T-helper 2 cell treated with Interferon-gamma antibody and Interleukin-4, amounts not matched to agents 100 ng/mL and 5 ng/mL, for 36 hours (primary cell): ENCODE measurements at regions not wholly inside any gene's neighbourhood (a gene's known extent, or its start where the extent isn't known, plus 50 kb on each side); places are given as distances from the start of the nearest gene placed in this dataset.
"Not testable (repeated sequence)": the region's sequence is repeated elsewhere in the genome, so short reads cannot be mapped to it uniquely, and the experiment has no call there.

Experiments
- intact Hi-C: fragments of 100-400 bp; cut with micrococcal nuclease; formaldehyde crosslinking; loops from one replicate; pipeline ENCODE4 v1.15.1; 2023

- intact Hi-C loops: no loop called here
Measured at GRCh38 chr7:51824050-51824449, 507.4 kb upstream of the COBL start.

- intact Hi-C loops: no loop called here
Measured at GRCh38 chr7:51823437-51823836, 506.8 kb upstream of the COBL start.

GRCh38 chr7:51817694-51818225 is 501.2 kb upstream of the COBL start:
- intact Hi-C loops: no loop called here

DNA sequence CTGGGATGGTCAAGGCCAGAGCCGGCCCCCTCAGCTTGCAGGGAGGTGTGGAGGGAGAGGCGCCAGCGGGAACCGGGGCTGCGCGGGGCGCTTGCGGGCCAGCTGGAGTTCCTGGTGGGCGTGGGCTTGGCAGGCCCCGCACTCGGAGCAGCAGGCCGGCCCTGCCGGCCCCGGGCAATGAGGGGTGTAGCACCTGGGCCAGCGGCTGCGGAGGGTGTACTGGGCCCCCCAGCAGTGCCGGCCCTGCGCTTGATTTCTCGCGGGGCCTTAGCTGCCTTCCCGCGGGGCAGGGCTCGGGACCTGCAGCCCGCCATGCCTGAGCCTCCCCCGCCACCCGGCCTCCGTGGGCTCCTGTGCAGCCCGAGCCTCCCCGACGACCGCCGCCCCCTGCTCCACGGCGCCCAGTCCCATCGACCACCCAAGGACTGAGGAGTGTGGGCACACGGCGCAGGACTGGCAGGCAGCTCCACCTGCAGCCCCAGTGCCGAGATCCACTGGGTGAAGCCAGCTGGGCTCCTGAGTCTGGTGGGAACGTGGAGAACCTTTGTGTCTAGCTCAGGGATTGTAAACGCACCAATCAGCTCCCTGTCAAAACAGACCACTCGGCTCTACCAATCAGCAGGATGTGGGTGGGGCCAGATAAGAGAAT is 489.3 kb upstream of the COBL start:
- intact Hi-C loops: not testable (repeated sequence)

DNA sequence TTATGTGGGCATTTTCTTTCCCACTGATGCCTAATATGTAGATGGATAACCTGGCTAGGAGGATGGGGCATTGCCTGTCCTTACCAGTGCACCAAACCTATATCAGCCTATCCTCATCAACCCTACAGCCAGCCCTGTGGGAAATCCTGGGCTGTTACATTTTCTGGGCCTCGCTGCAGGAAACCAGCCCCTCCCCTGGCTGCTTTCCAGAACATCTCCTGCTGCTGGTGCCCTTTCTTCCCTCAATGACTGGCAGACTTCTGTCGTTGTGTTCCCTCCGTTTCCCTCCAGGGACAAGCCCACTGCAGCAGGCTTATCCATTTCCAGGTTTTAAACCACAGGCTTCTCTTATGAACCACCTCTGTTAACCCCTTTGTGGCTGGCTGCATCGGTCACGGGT is 486.1 kb upstream of the COBL start:
- intact Hi-C loops: no loop called here

DNA sequence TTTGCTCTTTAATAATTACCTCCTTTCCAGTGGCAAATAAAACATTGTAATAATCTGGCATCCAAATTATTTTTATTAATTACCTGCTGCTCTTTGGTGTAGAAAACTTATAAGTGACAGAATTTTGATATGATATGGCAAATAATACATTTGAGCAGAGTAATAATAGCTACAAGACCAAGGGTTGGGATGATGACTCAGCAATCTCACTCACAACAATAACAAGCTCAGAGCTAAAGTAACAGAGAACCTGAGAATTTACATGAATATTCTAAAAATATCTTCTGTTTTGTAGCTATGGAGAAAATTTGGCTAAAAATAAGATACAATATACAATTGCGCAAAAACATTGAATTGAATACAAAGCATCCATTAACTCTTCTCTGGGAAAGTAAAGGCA is 480.8 kb upstream of the COBL start:
- intact Hi-C loops: no loop called here

DNA sequence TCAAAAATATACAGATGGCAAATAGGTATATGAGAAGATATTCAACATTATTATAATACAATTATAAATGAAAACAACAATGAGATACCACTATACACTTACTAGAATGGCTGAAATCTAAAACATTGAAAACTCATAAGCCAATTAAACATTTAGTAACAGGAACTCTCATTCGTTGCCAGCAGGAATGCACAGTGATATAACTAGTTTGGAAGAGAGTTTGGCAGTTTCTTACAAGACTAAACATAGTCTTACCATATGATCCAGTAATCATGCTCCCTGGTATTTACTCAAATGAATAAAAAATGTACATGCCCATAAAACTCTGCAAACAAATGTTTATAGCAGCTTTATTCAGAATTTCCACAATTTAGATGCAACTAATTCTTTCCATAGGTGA is 476.2 kb upstream of the COBL start:
- intact Hi-C loops: no loop called here

DNA sequence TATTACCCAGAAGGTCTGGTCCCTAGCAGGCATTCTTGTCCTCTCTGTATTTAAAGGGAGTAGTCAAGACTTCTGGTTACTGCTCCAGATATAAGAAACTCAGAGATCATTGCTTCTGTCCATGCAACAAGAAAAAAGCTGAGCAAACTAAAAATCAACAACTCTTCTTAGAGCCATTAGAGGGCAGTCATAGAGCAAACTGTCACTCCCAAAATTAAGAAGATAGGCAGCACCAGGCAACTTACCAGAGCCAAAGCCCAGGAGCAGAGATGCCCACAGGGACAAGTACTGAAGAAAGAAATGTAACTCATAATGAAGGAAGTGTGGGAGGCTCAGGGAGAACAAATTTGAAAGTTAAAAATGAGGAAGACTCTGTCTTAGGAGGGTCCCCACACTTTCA is 472.9 kb upstream of the COBL start:
- intact Hi-C loops: no loop called here

GRCh38 chr7:51786284-51786683 is 469.7 kb upstream of the COBL start:
- intact Hi-C loops: no loop called here

- intact Hi-C loops: no loop called here
Measured at GRCh38 chr7:51785876-51786275, 469.3 kb upstream of the COBL start.

- intact Hi-C loops: no loop called here
Measured at GRCh38 chr7:51785171-51785570, 468.6 kb upstream of the COBL start.

DNA sequence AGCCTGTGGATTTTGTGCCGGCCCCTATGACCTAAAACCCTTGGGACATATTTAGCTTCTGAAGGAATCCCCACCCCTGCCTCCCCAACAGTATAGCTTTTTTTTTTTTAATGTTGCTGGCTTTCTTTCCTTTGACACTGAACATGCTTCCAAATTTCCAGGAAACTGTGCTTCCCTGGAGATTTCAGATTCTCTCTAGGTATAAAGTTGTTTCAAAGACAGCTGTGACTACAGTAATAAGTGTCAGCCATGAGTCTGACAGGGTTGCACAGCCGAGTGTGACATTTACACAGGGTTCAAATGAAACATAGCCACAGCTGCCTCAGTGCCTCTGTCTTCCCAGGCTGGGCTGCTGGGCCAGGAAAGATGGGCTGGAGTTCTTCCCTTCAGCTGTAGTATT is 466.6 kb upstream of the COBL start:
- intact Hi-C loops: no loop called here

GRCh38 chr7:51778121-51778520 is 461.5 kb upstream of the COBL start:
- intact Hi-C loops: no loop called here

- intact Hi-C loops: no loop called here
Measured at GRCh38 chr7:51774178-51774577, 457.6 kb upstream of the COBL start.

GRCh38 chr7:51772190-51772589 is 455.6 kb upstream of the COBL start:
- intact Hi-C loops: no loop called here

GRCh38 chr7:51764976-51765375 is 448.4 kb upstream of the COBL start:
- intact Hi-C loops: no loop called here

- intact Hi-C loops: no loop called here
Measured at GRCh38 chr7:51759985-51760384, 443.4 kb upstream of the COBL start.

GRCh38 chr7:51757960-51758359 is 441.4 kb upstream of the COBL start:
- intact Hi-C loops: no loop called here

- intact Hi-C loops: no loop called here
Measured at GRCh38 chr7:51732951-51733350, 416.3 kb upstream of the COBL start.

DNA sequence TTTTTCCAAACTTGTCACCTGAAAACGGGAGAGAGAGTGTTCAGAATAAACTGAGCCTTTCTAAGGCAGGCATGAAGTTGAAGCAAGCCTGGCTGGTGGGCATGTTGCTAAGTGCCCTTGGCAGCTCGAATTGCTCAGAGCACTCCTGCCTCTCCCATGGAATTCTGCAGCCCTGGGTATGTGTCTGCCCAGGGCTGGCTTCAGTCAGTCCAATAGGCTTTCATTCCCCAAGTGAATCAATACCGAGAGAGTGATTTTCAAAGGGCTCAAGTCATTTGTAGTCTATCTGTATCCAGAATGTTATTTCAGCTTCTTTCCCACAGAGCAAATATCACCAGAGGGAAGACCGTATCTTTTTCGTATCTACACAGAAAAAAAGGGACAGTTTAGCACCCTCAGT is 415.5 kb upstream of the COBL start:
- intact Hi-C loops: no loop called here

- intact Hi-C loops: no loop called here
Measured at GRCh38 chr7:51731075-51731474, 414.5 kb upstream of the COBL start.

- intact Hi-C loops: no loop called here
Measured at GRCh38 chr7:51727441-51727840, 410.8 kb upstream of the COBL start.

GRCh38 chr7:51706851-51707250 is 390.2 kb upstream of the COBL start:
- intact Hi-C loops: no loop called here

- intact Hi-C loops: no loop called here
Measured at GRCh38 chr7:51705701-51706100, 389.1 kb upstream of the COBL start.
